Tibial nerve (tissue), 3 donors: ENCODE measurements at regions not wholly inside any gene's neighbourhood (a gene's known extent, or its start where the extent isn't known, plus 50 kb on each side); places are given as distances from the start of the nearest gene placed in this dataset.
"Not testable (repeated sequence)": the region's sequence is repeated elsewhere in the genome, so short reads cannot be mapped to it uniquely, and the experiment has no call there.

Experiments used
- POLR2A ChIP-seq, 2 donors: fragments of 450-650 bp; IDR thresholded peaks; one replicate each; pipeline ENCODE4 v1.6.1; 2017; ENCODE audit warnings: antibody characterized with exemption in 2 of 2, mild to moderate bottlenecking in 2 of 2, moderate library complexity in 2 of 2
- TF ChIP-seq, protein P1 (sequence below), 5 experiments: fragments of 200-600 bp in 3 of 5; fragments of 450-650 bp in 2 of 5; sonication (generic) in 3 of 5; IDR thresholded peaks; one replicate each; pipeline ENCODE4 v1.5.1; 2016 to 2019; ENCODE audit warnings: antibody characterized with exemption in 5 of 5, mild to moderate bottlenecking in 3 of 5, moderate library complexity in 2 of 5

DNA sequence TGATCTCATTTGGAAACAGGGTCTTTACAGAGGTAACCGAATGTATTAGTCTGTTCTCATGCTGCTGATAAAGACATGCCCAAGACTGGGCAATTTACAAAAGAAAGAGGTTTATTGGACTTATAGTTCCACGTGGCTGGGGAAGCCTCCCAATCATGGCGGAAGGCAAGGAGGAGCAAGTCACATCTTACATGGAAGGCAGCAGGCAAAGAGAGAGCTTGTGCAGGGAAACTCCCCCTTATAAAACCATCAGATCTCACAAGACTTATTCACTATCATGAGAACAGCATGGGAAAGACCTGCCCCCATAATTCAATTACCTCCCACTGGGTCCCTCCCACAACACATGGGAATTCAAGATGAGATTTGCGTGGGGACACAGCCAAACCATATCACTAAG is 171.8 kb upstream of the ID2 start:
- TF ChIP-seq, protein P1, sequence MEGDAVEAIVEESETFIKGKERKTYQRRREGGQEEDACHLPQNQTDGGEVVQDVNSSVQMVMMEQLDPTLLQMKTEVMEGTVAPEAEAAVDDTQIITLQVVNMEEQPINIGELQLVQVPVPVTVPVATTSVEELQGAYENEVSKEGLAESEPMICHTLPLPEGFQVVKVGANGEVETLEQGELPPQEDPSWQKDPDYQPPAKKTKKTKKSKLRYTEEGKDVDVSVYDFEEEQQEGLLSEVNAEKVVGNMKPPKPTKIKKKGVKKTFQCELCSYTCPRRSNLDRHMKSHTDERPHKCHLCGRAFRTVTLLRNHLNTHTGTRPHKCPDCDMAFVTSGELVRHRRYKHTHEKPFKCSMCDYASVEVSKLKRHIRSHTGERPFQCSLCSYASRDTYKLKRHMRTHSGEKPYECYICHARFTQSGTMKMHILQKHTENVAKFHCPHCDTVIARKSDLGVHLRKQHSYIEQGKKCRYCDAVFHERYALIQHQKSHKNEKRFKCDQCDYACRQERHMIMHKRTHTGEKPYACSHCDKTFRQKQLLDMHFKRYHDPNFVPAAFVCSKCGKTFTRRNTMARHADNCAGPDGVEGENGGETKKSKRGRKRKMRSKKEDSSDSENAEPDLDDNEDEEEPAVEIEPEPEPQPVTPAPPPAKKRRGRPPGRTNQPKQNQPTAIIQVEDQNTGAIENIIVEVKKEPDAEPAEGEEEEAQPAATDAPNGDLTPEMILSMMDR (IDR thresholded peaks at IDR 0.05), result not testable (repeated sequence)
- not testable (repeated sequence) for TF ChIP-seq POLR2A (IDR thresholded peaks at IDR 0.05)
